Esophagus squamous epithelium (tissue), 4 donors: ENCODE measurements at regions not wholly inside any gene's neighbourhood (a gene's known extent, or its start where the extent isn't known, plus 50 kb on each side); places are given as distances from the start of the nearest gene placed in this dataset.

Experiments used
- CTCF ChIP-seq, 6 experiments: fragments of 450-650 bp in 4 of 6; fragments of 200-600 bp in 2 of 6; sonication (generic) in 2 of 6; IDR thresholded peaks; one replicate each; pipeline ENCODE4 v1.5.1; 2016 to 2019; ENCODE audit warnings: antibody characterized with exemption in 6 of 6, mild to moderate bottlenecking in 4 of 6, moderate library complexity in 4 of 6
- POLR2A ChIP-seq, 4 donors: fragments of 450-650 bp; IDR thresholded peaks; one replicate each; pipeline ENCODE4 v1.6.1; 2017; ENCODE audit warnings: antibody characterized with exemption in 4 of 4, mild to moderate bottlenecking in 4 of 4, moderate library complexity in 3 of 4

DNA sequence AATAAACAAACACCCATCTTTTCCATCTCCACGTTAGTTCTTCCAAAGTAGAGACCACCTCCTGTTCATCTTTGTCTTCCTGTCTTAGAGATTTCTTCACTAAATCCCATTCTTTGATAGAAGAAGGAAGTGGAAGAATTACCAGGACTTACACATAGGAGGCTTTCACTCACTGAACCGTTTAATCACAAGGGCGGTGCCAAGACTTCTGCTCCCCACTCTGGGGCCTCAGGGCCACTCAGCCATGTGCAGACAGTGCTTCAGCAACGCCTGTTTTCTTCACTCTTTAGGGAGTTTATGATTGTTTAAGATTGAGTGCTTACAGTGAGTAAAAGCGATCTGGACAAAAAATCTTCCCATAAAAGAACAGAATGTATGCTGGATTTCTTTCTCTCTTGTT is 63.9 kb upstream of the SORCS3 start:
- TF ChIP-seq CTCF (IDR thresholded peaks at IDR 0.05): no peak
- no peak for TF ChIP-seq POLR2A (IDR thresholded peaks at IDR 0.05)
